Adipocyte (in vitro differentiated cells): ENCODE measurements at regions not wholly inside any gene's neighbourhood (a gene's known extent, or its start where the extent isn't known, plus 50 kb on each side); places are given as distances from the start of the nearest gene placed in this dataset.
A peak's percentile ranks its signal among the peaks of the same experiment; 100 is the strongest.

Experiments
- DNase-seq: peaks from one replicate; pipeline ENCODE4 v3.0.0-alpha.2; 2015; ENCODE audit warnings: low read depth
- H3K27me3 ChIP-seq: replicated peaks from 2 replicates; pipeline ENCODE4 v1.7.0; 2013; ENCODE audit warnings: mild to moderate bottlenecking, low read length, moderate library complexity; ENCODE audit not compliant: control insufficient read depth, insufficient read depth
- H3K36me3 ChIP-seq: 2 replicates; pipeline ENCODE4 v1.7.0; 2013; ENCODE audit warnings: low read length, mild to moderate bottlenecking, moderate library complexity; ENCODE audit not compliant: control insufficient read depth, insufficient read depth, severe bottlenecking
- H3K4me1 ChIP-seq: 2 replicates; pipeline ENCODE4 v1.7.0; 2013; ENCODE audit warnings: mild to moderate bottlenecking, low read length, moderate library complexity; ENCODE audit not compliant: control insufficient read depth, insufficient read depth
- H3K4me3 ChIP-seq: 2 replicates; pipeline ENCODE4 v1.7.0; 2013; ENCODE audit warnings: mild to moderate bottlenecking, low read length, moderate library complexity
- H3K9ac ChIP-seq: 2 replicates; pipeline ENCODE4 v1.7.0; 2013; ENCODE audit warnings: mild to moderate bottlenecking, low read length, moderate library complexity
- H3K9me3 ChIP-seq: 2 replicates; pipeline ENCODE4 v1.7.0; 2013; ENCODE audit warnings: mild to moderate bottlenecking, low read length, moderate library complexity; ENCODE audit not compliant: control insufficient read depth

DNA sequence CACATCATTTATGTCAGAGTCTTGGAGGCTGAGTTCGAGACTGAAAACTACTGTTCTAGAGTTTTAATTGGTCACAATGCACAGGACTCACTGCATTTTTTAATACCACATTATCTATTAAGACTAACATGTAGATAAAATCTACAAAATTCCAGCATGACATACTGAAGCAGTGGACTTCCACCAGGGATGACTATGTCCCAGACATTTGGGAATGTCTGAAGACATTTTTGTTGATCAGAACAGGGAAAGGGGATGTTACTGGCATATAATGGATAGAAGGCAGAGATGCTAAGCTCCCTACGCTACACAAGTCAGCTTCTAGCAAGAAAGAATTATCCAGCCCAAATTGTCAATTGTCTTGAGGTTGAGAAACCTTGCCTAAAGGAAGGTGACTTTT lies 419.0 kb upstream of the TGFBR2 start:
- H3K27me3 ChIP-seq, result no peaks in the 10 kb centered on the region
- no peak overlapping the region for H3K4me3 ChIP-seq
- H3K36me3 ChIP-seq, result no peaks in the 10 kb centered on the region
- H3K9ac ChIP-seq, result no peak overlapping the region
- no peak for DNase-seq
- no peaks in the 10 kb centered on the region for H3K9me3 ChIP-seq
- no peaks in the 10 kb centered on the region for H3K4me1 ChIP-seq

DNA sequence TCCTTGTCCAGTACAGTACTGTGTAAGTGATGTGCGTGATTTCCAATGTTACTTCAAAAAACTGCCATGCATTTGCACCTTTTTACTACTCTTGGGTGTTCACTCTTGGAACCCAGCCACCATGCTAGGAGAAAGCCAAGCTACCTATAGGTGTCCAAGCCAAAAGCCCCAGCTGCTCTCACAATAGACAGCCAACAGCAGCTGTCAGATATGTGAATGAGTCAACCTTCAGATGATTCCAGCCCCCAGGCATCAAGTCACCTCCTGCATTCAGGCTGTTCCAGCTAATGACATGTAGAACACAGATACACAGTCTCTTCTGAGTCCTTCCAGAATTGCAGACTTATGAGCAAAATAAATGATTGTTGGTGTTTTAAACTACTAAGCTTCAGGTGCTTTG lies 417.7 kb upstream of the TGFBR2 start:
- Histone ChIP-seq H3K9ac (no peak overlapping the region), H3K36me3 (no peaks in the 10 kb centered on the region), H3K4me3 (no peak overlapping the region), H3K9me3 (no peaks in the 10 kb centered on the region), H3K27me3 (no peaks in the 10 kb centered on the region), H3K4me1 (no peaks in the 10 kb centered on the region)
- no peak for DNase-seq

DNA sequence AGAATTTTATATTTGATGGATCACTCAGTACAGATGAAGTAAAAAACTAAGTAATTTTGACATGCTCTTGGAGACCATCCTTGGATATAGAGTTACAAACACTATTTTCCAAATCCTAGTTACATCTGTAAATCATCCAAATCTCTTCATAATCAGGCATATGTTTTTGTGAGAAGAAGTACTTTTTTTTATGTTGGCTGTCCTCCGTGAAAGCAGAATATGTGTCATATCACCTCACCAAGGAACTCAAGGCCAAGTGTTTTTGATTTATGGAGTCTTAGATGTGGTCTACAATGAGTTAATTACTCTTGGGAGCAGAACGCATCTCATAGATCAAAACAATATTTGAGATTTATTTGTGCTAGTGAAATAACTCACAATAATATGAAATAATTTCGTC lies 416.5 kb upstream of the TGFBR2 start:
- Histone ChIP-seq H3K4me3 (no peak overlapping the region), H3K4me1 (no peaks in the 10 kb centered on the region), H3K9ac (no peak overlapping the region), H3K27me3 (no peaks in the 10 kb centered on the region), H3K9me3 (no peaks in the 10 kb centered on the region), H3K36me3 (no peaks in the 10 kb centered on the region)
- DNase-seq, result no peak

DNA sequence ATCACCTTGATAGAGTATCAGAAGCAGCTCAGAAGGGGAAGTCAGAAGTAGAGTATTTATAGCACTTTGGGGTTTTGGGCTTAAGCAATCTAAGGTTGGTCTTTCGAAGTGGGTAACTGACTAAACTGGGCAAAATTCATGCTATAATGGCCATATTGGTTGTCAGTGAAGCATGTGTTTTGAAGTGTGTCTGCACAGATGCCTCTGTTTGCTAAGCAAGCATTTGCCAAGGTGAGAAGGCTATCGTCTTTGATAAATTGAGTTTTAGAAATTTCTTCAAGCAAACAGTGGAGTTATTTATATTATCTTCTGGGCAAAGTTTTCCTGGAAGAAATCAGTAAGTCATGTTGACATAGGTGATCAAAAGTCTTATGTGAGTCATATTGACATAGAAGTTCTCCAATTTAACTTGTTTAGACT lies 412.8 kb upstream of the TGFBR2 start:
- DNase-seq, result no peak
- Histone ChIP-seq H3K9ac (no peak overlapping the region), H3K4me3 (no peak overlapping the region), H3K36me3 (no peaks in the 10 kb centered on the region), H3K9me3 (no peaks in the 10 kb centered on the region), H3K4me1 (peaks cover 8% of the 10 kb centered on the region), H3K27me3 (no peaks in the 10 kb centered on the region)

DNA sequence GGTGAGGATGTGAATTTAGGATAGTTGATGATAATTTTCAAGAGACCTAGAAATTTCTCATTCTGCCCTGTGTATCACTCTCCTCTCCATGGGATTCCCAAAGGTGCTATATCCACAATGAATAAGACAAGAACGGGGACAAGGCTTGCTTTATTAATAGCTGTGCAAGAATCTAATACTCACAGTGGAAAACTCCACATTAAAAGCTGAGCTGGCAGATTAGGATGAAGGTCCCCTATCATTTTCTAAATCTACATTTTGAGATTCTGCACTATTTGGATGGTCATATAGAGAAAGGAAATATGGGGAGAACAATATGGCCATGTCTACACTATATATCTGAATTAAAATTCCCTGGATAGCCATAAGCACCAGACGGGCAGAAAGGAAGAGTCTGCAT lies 411.0 kb upstream of the TGFBR2 start:
- Histone ChIP-seq H3K4me1 (peaks cover 21% of the 10 kb centered on the region), H3K27me3 (no peaks in the 10 kb centered on the region), H3K4me3 (no peak overlapping the region), H3K9ac (no peak overlapping the region), H3K36me3 (no peaks in the 10 kb centered on the region), H3K9me3 (no peaks in the 10 kb centered on the region)
- DNase-seq, result no peak

DNA sequence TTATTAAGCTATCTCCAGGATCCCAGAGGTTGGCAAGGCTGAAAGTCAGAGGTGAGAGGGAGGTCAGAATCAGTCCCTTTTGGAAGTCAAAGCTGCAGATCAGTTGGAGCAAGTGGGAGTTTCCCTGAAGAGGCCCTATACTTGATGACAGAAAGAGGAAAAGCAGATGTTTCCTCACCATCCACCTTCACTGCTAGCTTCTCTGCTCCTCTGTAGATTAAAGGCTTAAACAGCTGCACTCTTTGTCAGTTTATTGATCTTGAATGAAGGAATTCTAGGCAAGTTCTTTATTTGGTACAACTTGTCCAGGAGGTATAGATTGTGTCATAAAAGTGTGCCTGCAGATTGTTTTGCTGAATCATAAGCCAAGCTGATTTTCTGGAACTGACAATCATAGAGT lies 408.2 kb upstream of the TGFBR2 start:
- DNase-seq, result peak; percentile 45
- Histone ChIP-seq H3K9me3 (no peaks in the 10 kb centered on the region), H3K36me3 (no peaks in the 10 kb centered on the region)

DNA sequence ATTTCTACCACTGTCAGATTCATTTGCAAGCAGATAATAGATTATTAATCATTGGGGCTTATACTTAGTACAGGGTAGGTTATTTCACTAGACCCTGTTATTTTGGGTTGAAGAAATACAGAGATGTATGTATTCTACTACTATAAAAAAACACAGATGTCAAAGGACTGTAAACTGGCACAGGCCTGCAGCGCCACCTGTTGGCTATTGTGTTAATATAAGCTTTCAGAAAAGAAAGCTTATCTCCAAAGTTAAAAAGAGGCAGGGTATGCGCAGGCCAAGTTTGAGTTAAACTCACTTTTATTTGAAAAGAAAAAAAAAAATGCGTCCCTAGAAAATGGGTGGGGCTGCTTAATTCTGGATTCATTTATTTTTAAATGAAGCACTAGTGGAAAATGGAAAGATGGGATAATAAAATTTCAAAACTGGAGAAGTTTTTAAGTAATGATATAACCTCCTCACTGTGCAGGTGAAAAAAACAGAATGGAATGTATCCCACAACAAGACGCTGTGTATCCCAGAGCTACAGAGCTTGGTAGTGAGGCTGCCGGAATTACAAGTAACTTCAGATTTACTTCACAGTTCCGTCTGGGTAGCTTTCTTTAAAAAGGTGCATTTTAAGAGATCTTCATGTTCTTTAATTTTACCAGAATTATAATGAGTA lies 407.2 kb upstream of the TGFBR2 start:
- no peaks in the 10 kb centered on the region for H3K27me3 ChIP-seq
- no peaks in the 10 kb centered on the region for H3K36me3 ChIP-seq
- no peaks in the 10 kb centered on the region for H3K9me3 ChIP-seq
- DNase-seq, result peak; percentile 88
- peak overlapping the region; percentile 12 for H3K4me3 ChIP-seq
- H3K4me1 ChIP-seq, result peaks cover 21% of the 10 kb centered on the region
- H3K9ac ChIP-seq, result peak overlapping the region; percentile 69

More for the DNA sequence above, 408.2 kb upstream of the TGFBR2 start:
- H3K9ac ChIP-seq, result peak overlapping the region; percentile 30
- no peak overlapping the region for H3K4me3 ChIP-seq
- no peaks in the 10 kb centered on the region for H3K27me3 ChIP-seq
- H3K4me1 ChIP-seq, result peaks cover 21% of the 10 kb centered on the region

DNA sequence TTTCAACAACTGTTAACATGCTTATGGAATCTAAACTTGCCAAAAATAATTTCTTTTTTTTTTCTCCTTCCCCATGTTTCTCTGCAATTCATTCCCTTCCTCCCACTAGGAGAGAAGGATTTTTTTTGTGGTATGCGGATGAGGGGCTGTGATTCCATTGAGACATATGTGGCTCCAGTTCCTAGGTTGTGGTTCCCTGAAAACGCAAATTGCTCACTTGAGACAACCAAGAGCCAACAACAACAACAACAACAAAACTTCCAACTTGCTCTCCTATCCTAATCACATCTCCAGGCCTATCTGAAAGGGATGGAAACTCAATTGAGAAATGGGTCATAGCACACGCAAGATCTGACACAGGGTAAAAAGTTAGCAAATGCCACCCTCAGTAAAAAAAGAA lies 406.5 kb upstream of the TGFBR2 start:
- DNase-seq, result no peak
- Histone ChIP-seq H3K9ac (peak overlapping the region; percentile 69), H3K36me3 (no peaks in the 10 kb centered on the region), H3K27me3 (no peaks in the 10 kb centered on the region), H3K4me1 (peaks cover 21% of the 10 kb centered on the region), H3K9me3 (no peaks in the 10 kb centered on the region), H3K4me3 (peak overlapping the region; percentile 12)

DNA sequence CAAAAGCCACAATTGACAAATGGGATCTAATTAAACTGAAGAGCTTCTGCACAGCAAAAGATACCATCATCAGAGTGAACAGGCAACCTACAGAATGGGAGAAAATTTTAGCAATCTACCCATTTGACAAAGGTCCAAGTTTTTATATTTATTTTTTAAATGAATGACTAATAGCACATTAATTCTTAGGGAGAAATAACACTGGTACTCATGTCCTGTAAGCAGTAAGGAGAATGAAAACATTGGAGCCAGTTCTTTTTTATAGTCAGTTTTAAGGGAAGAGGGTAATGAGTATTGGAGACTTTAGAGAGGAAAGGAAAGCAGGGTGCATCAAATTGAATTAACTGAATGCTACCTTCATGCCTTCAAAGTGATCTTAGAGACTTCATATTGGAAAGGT lies 404.7 kb upstream of the TGFBR2 start:
- no peaks in the 10 kb centered on the region for H3K9me3 ChIP-seq
- no peak overlapping the region for H3K9ac ChIP-seq
- no peaks in the 10 kb centered on the region for H3K36me3 ChIP-seq
- H3K27me3 ChIP-seq, result no peaks in the 10 kb centered on the region
- H3K4me3 ChIP-seq, result no peak overlapping the region
- DNase-seq, result no peak
- H3K4me1 ChIP-seq, result peaks cover 21% of the 10 kb centered on the region

DNA sequence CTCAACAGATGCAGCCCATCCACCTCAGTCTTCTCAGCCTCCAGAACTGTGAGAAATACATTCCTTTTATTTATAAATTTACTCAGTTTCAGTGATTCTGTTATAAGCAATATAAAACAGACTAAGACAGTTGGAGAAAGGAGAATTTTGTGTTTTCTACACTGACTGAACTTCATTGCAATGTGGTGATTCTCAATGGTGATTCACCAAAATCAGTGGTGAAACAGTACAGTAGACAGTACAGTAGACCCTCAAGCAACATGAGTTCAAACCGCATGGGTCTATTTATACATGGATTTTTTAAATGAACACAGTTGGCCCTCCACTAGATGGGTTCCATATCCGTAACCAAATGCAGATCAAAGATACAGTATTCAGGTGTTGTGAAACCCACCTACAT lies 403.1 kb upstream of the TGFBR2 start:
- no peaks in the 10 kb centered on the region for H3K27me3 ChIP-seq
- H3K4me1 ChIP-seq, result peaks cover 16% of the 10 kb centered on the region
- no peak overlapping the region for H3K9ac ChIP-seq
- no peaks in the 10 kb centered on the region for H3K9me3 ChIP-seq
- H3K4me3 ChIP-seq, result no peak overlapping the region
- peak; percentile 53 for DNase-seq
- H3K36me3 ChIP-seq, result no peaks in the 10 kb centered on the region

DNA sequence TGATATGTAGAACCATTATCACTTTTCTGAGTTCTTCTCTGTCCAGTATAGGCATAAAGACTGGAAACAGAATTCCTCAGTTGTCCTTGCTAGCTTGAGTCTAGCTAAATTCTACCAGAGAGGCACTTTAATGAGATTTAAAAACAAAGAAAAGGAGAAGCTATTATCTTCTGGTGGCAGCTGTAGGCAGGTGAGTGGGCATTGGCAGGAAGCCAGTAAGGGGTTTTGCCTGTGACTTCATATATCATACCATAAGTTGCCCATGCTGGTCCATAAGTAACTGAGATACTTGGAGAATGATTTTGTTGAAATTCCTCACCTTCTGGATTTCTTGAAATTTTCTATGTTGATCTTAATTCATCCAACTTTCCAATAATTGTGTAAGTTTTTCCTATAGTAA lies 402.3 kb upstream of the TGFBR2 start:
- Histone ChIP-seq H3K9ac (no peak overlapping the region), H3K9me3 (no peaks in the 10 kb centered on the region), H3K4me1 (peaks cover 10% of the 10 kb centered on the region), H3K36me3 (no peaks in the 10 kb centered on the region), H3K4me3 (no peak overlapping the region), H3K27me3 (no peaks in the 10 kb centered on the region)
- no peak for DNase-seq

DNA sequence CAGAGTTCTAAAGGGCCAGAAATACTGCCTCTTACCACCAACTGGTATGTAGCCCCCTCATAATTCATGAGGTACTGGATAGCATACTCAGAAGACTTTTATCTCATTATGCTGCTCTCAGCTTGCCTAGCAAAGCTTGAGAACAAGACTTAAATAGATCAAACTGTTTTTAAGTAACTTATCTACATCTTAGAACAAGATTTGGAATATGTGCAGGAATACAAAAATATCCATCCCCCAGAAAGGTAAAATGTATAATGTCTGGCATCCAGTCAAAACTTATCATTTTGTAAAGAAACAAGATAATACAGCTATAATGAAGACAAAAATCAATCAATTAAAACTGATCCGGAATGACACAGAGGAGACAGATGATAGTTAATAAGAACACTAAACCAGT lies 400.4 kb upstream of the TGFBR2 start:
- Histone ChIP-seq H3K4me3 (no peak overlapping the region), H3K27me3 (no peaks in the 10 kb centered on the region), H3K36me3 (no peaks in the 10 kb centered on the region), H3K9me3 (no peaks in the 10 kb centered on the region), H3K4me1 (no peaks in the 10 kb centered on the region), H3K9ac (no peak overlapping the region)
- no peak for DNase-seq
